Right lobe of liver (tissue), 4 donors: ENCODE measurements at regions not wholly inside any gene's neighbourhood (a gene's known extent, or its start where the extent isn't known, plus 50 kb on each side); places are given as distances from the start of the nearest gene placed in this dataset.

ENCODE experiments used
- POLR2A ChIP-seq: fragments of 450-650 bp; IDR thresholded peaks from one replicate; pipeline ENCODE4 v1.6.1; 2017; ENCODE audit warnings: antibody characterized with exemption, mild to moderate bottlenecking
- TF ChIP-seq, protein P1 (sequence below), 4 donors: fragments of 200-600 bp in 3 of 4; fragments of 450-650 bp in 1 of 4; IDR thresholded peaks; one replicate each; pipeline versions ENCODE4 v1.5.1 to v1.8.0; 2016 to 2022; ENCODE audit warnings: antibody characterized with exemption in 4 of 4, mild to moderate bottlenecking in 2 of 4
- donor health status: DM: no; HTN: no; CAD: no.
- donor health status: DM: no; HTN: no; CAD: no.
- donor health status: DM: no; HTN: yes; CAD: no.

DNA sequence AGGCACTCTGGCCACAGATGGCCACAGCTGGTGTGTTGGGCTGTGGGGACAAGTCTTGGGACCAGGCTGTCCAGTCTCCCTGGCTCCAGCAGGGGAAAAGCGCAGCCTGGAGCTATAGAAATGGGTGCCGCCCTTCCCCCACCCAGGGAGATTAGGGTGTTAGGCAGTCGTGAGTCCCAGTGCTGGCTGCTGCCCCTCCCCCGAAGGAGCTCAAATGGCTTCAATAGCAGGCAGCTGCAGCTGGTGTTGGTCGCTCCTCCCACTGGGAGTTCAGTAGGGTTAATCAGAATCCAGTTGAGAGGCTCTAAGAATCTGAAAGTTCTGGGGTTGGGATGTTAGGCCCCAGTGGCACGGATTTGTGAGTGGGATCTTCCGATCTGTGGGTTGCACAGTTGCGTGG lies 595.6 kb upstream of the PKN2 start:
- TF ChIP-seq, protein P1, sequence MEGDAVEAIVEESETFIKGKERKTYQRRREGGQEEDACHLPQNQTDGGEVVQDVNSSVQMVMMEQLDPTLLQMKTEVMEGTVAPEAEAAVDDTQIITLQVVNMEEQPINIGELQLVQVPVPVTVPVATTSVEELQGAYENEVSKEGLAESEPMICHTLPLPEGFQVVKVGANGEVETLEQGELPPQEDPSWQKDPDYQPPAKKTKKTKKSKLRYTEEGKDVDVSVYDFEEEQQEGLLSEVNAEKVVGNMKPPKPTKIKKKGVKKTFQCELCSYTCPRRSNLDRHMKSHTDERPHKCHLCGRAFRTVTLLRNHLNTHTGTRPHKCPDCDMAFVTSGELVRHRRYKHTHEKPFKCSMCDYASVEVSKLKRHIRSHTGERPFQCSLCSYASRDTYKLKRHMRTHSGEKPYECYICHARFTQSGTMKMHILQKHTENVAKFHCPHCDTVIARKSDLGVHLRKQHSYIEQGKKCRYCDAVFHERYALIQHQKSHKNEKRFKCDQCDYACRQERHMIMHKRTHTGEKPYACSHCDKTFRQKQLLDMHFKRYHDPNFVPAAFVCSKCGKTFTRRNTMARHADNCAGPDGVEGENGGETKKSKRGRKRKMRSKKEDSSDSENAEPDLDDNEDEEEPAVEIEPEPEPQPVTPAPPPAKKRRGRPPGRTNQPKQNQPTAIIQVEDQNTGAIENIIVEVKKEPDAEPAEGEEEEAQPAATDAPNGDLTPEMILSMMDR (IDR thresholded peaks at IDR 0.05) = no peak
- no peak for TF ChIP-seq POLR2A
